HepG2 (cell line): ENCODE measurements at regions not wholly inside any gene's neighbourhood (a gene's known extent, or its start where the extent isn't known, plus 50 kb on each side); places are given as distances from the start of the nearest gene placed in this dataset.
"Not testable (repeated sequence)": the region's sequence is repeated elsewhere in the genome, so short reads cannot be mapped to it uniquely, and the experiment has no call there.

Experiments used
- ATAC-seq: fragments of 200-7000 bp; cut with Tn5 transposase; 3 replicates; pipeline ENCODE4 v1.9.1; 2020; ENCODE audit warnings: mild to moderate bottlenecking, moderate library complexity
- BruUV-seq: library from RNA; stranded (reverse); fragments of 400-500 nt; replicated peaks from 2 replicates; lab custom pipeline; 2021; lab: Mats Ljungman, UMichigan
- CTCF ChIA-PET: fragments of 300-600 bp; formaldehyde crosslinking; extraction: SDS; loops from one replicate; lab custom pipeline; 2021; ENCODE audit warnings: low total read pairs, inconsistent platforms, low intra/inter-chr PET ratio; lab: Yijun Ruan, JAX
- POLR2A ChIA-PET: fragments of 350-600 bp; sonication (Branson Sonifier 250); formaldehyde crosslinking; loops from one replicate; lab custom pipeline; 2020; ENCODE audit warnings: antibody characterized with exemption, inconsistent platforms; lab: Yijun Ruan, JAX
- DNase-seq: peaks from one replicate; pipeline ENCODE4 v3.0.0-alpha.2; 2015; ENCODE audit warnings: low spot score
- FAIRE-seq: peaks from 3 replicates; lab custom pipeline; 2011; peaks lifted over from hg19 to GRCh38; lab: Jason Lieb, UNC
- H2AFZ ChIP-seq: one replicate; pipeline ENCODE4 v1.6.1; 2011; ENCODE audit warnings: low read length, inconsistent platforms
- H3K27ac ChIP-seq: fragments of 300-600 bp; 3 replicates; pipeline ENCODE4 v1.8.0; 2011; ENCODE audit warnings: mixed run types, mild to moderate bottlenecking, mixed read lengths, low read length, inconsistent platforms; ENCODE audit not compliant: insufficient read depth; ENCODE audit errors: extremely low read length
- H3K27me3 ChIP-seq, 2 experiments: fragments of 200-600 bp in 1 of 2; 2 replicates in 1 of 2; 3 replicates in 1 of 2; pipeline versions ENCODE4 v1.6.0 to v1.8.0; 2011; ENCODE audit warnings: low read length in 2 of 2, mild to moderate bottlenecking in 2 of 2, moderate library complexity in 2 of 2, inconsistent platforms in 1 of 2; ENCODE audit not compliant: insufficient read depth in 2 of 2, control insufficient read depth in 1 of 2
- H3K36me3 ChIP-seq, 2 experiments: fragments of 200-600 bp in 1 of 2; replicated peaks in 1 of 2; 2 replicates in 1 of 2; 3 replicates in 1 of 2; pipeline versions ENCODE4 v1.5.1 to v1.8.0; 2011; ENCODE audit warnings: low read length in 2 of 2, inconsistent platforms in 1 of 2; ENCODE audit not compliant: insufficient read depth in 2 of 2, control insufficient read depth in 1 of 2
- H3K4me1 ChIP-seq: 2 replicates; pipeline ENCODE4 v1.5.1; 2012; ENCODE audit warnings: low read length, inconsistent platforms; ENCODE audit not compliant: insufficient read depth
- H3K4me2 ChIP-seq: 2 replicates; pipeline ENCODE4 v1.6.0; 2011; ENCODE audit warnings: low read depth, low read length, inconsistent platforms
- H3K4me3 ChIP-seq, 3 experiments: fragments of 200-600 bp in 1 of 3; sonication (generic), shearing (Covaris generic) in 1 of 3; replicated peaks in 1 of 3; 2 replicates each; pipeline ENCODE4 v1.5.1; 2011 to 2016; ENCODE audit warnings: low read length in 3 of 3, inconsistent platforms in 2 of 3, low read depth in 2 of 3, mild to moderate bottlenecking in 2 of 3, control low read depth in 1 of 3, mixed read lengths in 1 of 3; ENCODE audit not compliant: insufficient read depth in 1 of 3
- H3K79me2 ChIP-seq: one replicate; pipeline ENCODE4 v1.6.1; 2011; ENCODE audit warnings: low read length, inconsistent platforms; ENCODE audit not compliant: insufficient read depth
- H3K9ac ChIP-seq: 2 replicates; pipeline ENCODE4 v1.6.0; 2011; ENCODE audit warnings: mild to moderate bottlenecking, low read depth, low read length, inconsistent platforms; ENCODE audit not compliant: insufficient read depth
- H3K9me3 ChIP-seq: 2 replicates; pipeline ENCODE4 v1.5.1; 2012; ENCODE audit warnings: mild to moderate bottlenecking, low read length
- H4K20me1 ChIP-seq: 2 replicates; pipeline ENCODE4 v1.6.0; 2011; ENCODE audit warnings: inconsistent platforms, mild to moderate bottlenecking, low read length, moderate library complexity; ENCODE audit not compliant: insufficient read depth
- FOXK2 ChIP-seq: fragments of 450-650 bp; IDR thresholded peaks from 2 replicates; pipeline ENCODE4 v1.6.1; 2016
- KAT7 ChIP-seq: IDR thresholded peaks from 2 replicates; pipeline ENCODE4 v1.6.1; 2018; ENCODE audit warnings: borderline replicate concordance, missing compliant biosample characterization
- MAZ ChIP-seq, 2 experiments: sonication (generic) in 1 of 2; formaldehyde crosslinking in 1 of 2; IDR thresholded peaks; 2 replicates each; pipeline versions ENCODE4 v1.5.0 to v1.6.1; 2012 to 2020; ENCODE audit warnings: low read depth in 2 of 2, mild to moderate bottlenecking in 2 of 2, borderline replicate concordance in 1 of 2, improper control_type of control experiment in 1 of 2, low read length in 1 of 2, missing genetic modification reagents in 1 of 2, moderate library complexity in 1 of 2
- SETDB1 ChIP-seq: sonication (generic); formaldehyde crosslinking; IDR thresholded peaks from 2 replicates; pipeline ENCODE4 v1.5.1; 2020; ENCODE audit warnings: missing genetic modification reagents, mild to moderate bottlenecking, borderline replicate concordance
- SIX1 ChIP-seq: sonication (generic); formaldehyde crosslinking; IDR thresholded peaks from 2 replicates; pipeline ENCODE4 v1.4.0; 2020; ENCODE audit warnings: missing genetic modification reagents, borderline replicate concordance
- TGIF2 ChIP-seq: IDR thresholded peaks from 2 replicates; pipeline ENCODE4 v1.6.1; 2016; ENCODE audit warnings: control low read depth, missing compliant biosample characterization
- THAP11 ChIP-seq: IDR thresholded peaks from 2 replicates; pipeline ENCODE4 v1.6.1; 2016; ENCODE audit warnings: missing biosample characterization, missing genetic modification reagents
- ZBTB42 ChIP-seq: sonication (generic); formaldehyde crosslinking; IDR thresholded peaks from 2 replicates; pipeline ENCODE4 v1.5.0; 2020; ENCODE audit warnings: mild to moderate bottlenecking, missing genetic modification reagents
- ZEB1 ChIP-seq: IDR thresholded peaks from 2 replicates; pipeline ENCODE4 v1.6.1; 2012; ENCODE audit warnings: mild to moderate bottlenecking, low read depth, inconsistent platforms; ENCODE audit not compliant: insufficient replicate concordance
- ZNF224 ChIP-seq: sonication (generic); formaldehyde crosslinking; IDR thresholded peaks from 2 replicates; pipeline ENCODE4 v1.5.0; 2020; ENCODE audit warnings: mild to moderate bottlenecking, missing genetic modification reagents
- ZNF232 ChIP-seq: sonication (generic); formaldehyde crosslinking; IDR thresholded peaks from 2 replicates; pipeline ENCODE4 v1.4.0; 2020; ENCODE audit warnings: missing genetic modification reagents, borderline replicate concordance
- ZNF616 ChIP-seq: sonication (generic); formaldehyde crosslinking; IDR thresholded peaks from 2 replicates; pipeline ENCODE4 v1.5.0; 2020; ENCODE audit warnings: low read depth, mild to moderate bottlenecking, missing genetic modification reagents
- ZNF737 ChIP-seq: sonication (generic); formaldehyde crosslinking; IDR thresholded peaks from 2 replicates; pipeline ENCODE4 v1.5.0; 2020; ENCODE audit warnings: missing genetic modification reagents, mild to moderate bottlenecking, borderline replicate concordance
- ZNF747 ChIP-seq: sonication (generic); formaldehyde crosslinking; IDR thresholded peaks from 2 replicates; pipeline ENCODE4 v1.8.1; 2023; ENCODE audit warnings: missing genetic modification reagents, mild to moderate bottlenecking, borderline replicate concordance
- ZSCAN29 ChIP-seq: sonication (generic); formaldehyde crosslinking; conservative IDR thresholded peaks from 2 replicates; pipeline ENCODE4 v1.4.0; 2020; ENCODE audit warnings: mild to moderate bottlenecking, missing genetic modification reagents
- WGBS: methylation state at CpG from one replicate; pipeline ENCODE4 v1.1.6; 2017; ENCODE audit warnings: low lambda C conversion rate; 5-methylcytosine and 5-hydroxymethylcytosine counted together
- in situ Hi-C: cut with HindIII; loops from 2 replicates; pipeline ENCODE4 v1.10.0; 2017; ENCODE audit warnings: low pct_unique_long_range_greater_than_20kb; ENCODE audit not compliant: extremely low pct_ligation_motif_present
- intact Hi-C: fragments of 100-400 bp; cut with micrococcal nuclease; formaldehyde crosslinking; loops from one replicate; pipeline ENCODE4 v1.10.0; 2022; ENCODE audit not compliant: unreplicated experiment
- TF ChIP-seq, protein P1 (sequence below): sonication (generic); formaldehyde crosslinking; conservative IDR thresholded peaks from 2 replicates; pipeline ENCODE4 v1.5.0; 2020; ENCODE audit warnings: missing genetic modification reagents
- TF ChIP-seq, protein P2 (sequence below): sonication (generic); formaldehyde crosslinking; IDR thresholded peaks from 2 replicates; pipeline ENCODE4 v1.5.0; 2020; ENCODE audit warnings: missing genetic modification reagents

DNA sequence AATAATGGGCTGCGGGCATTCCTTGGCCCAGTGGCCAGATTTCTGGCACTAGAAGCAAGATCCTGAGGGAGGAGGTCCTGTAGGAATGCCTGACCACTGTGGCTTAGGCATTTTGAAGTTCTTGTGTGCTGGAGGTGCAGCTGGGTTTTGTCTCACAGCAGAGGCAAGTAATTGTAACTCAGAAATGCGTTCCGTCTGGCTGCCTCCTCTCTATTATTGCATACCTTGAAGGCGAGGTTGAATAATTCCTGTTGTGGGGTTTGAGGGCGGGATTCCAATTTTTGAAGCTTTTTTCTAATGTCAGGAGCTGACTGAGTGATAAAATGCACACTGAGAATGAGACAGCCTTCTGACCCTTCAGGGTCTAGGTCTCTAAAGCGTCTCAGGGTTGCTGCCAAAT, 170.6 kb downstream of the PPP4R3C start:
- H3K4me2 ChIP-seq, H3K27ac ChIP-seq, H4K20me1 ChIP-seq, ATAC-seq, in situ Hi-C loops, H3K4me1 ChIP-seq, intact Hi-C loops, POLR2A ChIA-PET, H3K4me3 ChIP-seq, H3K27me3 ChIP-seq, FAIRE-seq, DNase-seq, CTCF ChIA-PET, H3K79me2 ChIP-seq, BruUV-seq, H3K9ac ChIP-seq, H3K9me3 ChIP-seq, H3K36me3 ChIP-seq, H2AFZ ChIP-seq: not testable (repeated sequence)
- 71% methylated on average over 5 of the region's 6 CpGs for WGBS

DNA sequence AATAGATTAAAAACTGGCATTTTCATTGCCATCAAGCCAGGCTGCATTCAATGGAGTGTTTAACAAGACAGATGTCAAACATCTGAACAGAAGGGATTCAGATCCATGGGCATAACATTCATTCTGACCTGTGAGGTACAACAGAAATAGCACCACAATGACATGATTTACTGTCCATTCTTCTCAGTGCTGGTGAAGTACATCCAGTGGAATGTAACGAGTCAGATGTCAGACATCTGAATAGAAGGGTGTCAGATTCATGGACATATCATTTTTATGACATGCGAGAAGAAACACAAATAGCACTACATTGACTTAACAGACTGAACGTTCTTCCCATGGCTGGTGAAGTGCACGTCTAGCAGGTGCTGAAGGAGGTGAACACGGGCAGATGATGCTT, 186.4 kb downstream of the PPP4R3C start:
- intact Hi-C loops, result no loop called here
- Histone ChIP-seq H3K4me1 (no peaks in the 10 kb centered on the region), H3K79me2 (no peaks in the 10 kb centered on the region), H4K20me1 (no peaks in the 10 kb centered on the region), H3K36me3 (no peaks in the 10 kb centered on the region), H3K9ac (no peak overlapping the region), H3K9me3 (no peaks in the 10 kb centered on the region), H3K27ac (no peak overlapping the region), H3K4me2 (no peak overlapping the region), H2AFZ (no peak overlapping the region), H3K4me3 (no peak overlapping the region), H3K27me3 (no peaks in the 10 kb centered on the region)
- ChIA-PET POLR2A (no interaction called here), CTCF (no interaction called here)
- in situ Hi-C loops, result no loop called here
- no CpG with 5 or more reads among the region's 5 CpGs for whole genome bisulfite sequencing
- FAIRE-seq, result no peak
- DNase-seq, result no peak
- no TSS peak for BruUV-seq
- ATAC-seq, result no peak
- TF ChIP-seq SETDB1 (CRISPR knock-in tag), result no peak
- no peak for TF ChIP-seq MAZ (IDR thresholded peaks at IDR 0.05; ENCODE audit: borderline replicate concordance, low read depth, low read length)
- TF ChIP-seq MAZ (CRISPR knock-in tag; IDR thresholded peaks at IDR 0.05; ENCODE audit: low read depth), result no peak
- no peak for TF ChIP-seq ZBTB42 (CRISPR knock-in tag)
- TF ChIP-seq SIX1 (CRISPR knock-in tag), result no peak
- TF ChIP-seq, protein P1, sequence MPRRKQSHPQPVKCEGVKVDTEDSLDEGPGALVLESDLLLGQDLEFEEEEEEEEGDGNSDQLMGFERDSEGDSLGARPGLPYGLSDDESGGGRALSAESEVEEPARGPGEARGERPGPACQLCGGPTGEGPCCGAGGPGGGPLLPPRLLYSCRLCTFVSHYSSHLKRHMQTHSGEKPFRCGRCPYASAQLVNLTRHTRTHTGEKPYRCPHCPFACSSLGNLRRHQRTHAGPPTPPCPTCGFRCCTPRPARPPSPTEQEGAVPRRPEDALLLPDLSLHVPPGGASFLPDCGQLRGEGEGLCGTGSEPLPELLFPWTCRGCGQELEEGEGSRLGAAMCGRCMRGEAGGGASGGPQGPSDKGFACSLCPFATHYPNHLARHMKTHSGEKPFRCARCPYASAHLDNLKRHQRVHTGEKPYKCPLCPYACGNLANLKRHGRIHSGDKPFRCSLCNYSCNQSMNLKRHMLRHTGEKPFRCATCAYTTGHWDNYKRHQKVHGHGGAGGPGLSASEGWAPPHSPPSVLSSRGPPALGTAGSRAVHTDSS (CRISPR knock-in tag), result no peak
- TF ChIP-seq ZEB1, result no peak
- TF ChIP-seq, protein P2, sequence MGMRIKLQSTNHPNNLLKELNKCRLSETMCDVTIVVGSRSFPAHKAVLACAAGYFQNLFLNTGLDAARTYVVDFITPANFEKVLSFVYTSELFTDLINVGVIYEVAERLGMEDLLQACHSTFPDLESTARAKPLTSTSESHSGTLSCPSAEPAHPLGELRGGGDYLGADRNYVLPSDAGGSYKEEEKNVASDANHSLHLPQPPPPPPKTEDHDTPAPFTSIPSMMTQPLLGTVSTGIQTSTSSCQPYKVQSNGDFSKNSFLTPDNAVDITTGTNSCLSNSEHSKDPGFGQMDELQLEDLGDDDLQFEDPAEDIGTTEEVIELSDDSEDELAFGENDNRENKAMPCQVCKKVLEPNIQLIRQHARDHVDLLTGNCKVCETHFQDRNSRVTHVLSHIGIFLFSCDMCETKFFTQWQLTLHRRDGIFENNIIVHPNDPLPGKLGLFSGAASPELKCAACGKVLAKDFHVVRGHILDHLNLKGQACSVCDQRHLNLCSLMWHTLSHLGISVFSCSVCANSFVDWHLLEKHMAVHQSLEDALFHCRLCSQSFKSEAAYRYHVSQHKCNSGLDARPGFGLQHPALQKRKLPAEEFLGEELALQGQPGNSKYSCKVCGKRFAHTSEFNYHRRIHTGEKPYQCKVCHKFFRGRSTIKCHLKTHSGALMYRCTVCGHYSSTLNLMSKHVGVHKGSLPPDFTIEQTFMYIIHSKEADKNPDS (CRISPR knock-in tag), result no peak
- TF ChIP-seq THAP11 (CRISPR knock-in tag), result no peak
- no peak for TF ChIP-seq ZNF747 (CRISPR knock-in tag)
- no peak for TF ChIP-seq ZNF224 (CRISPR knock-in tag)
- TF ChIP-seq ZNF737 (CRISPR knock-in tag), result no peak
- no peak for TF ChIP-seq FOXK2
- TF ChIP-seq TGIF2 (CRISPR knock-in tag), result no peak
- TF ChIP-seq ZSCAN29 (CRISPR knock-in tag), result no peak
- no peak for TF ChIP-seq ZNF232 (CRISPR knock-in tag)
- TF ChIP-seq KAT7, result no peak
- TF ChIP-seq ZNF616 (CRISPR knock-in tag), result no peak
